HepG2 (cell line): ENCODE measurements at regions not wholly inside any gene's neighbourhood (a gene's known extent, or its start where the extent isn't known, plus 50 kb on each side); places are given as distances from the start of the nearest gene placed in this dataset.

Experiments
- ATAC-seq: fragments of 200-7000 bp; cut with Tn5 transposase; 3 replicates; pipeline ENCODE4 v1.9.1; 2020; ENCODE audit warnings: mild to moderate bottlenecking, moderate library complexity
- BruUV-seq: library from RNA; stranded (reverse); fragments of 400-500 nt; replicated peaks from 2 replicates; lab custom pipeline; 2021; lab: Mats Ljungman, UMichigan
- CTCF ChIA-PET: fragments of 300-600 bp; formaldehyde crosslinking; extraction: SDS; loops from one replicate; lab custom pipeline; 2021; ENCODE audit warnings: low total read pairs, inconsistent platforms, low intra/inter-chr PET ratio; lab: Yijun Ruan, JAX
- POLR2A ChIA-PET: fragments of 350-600 bp; sonication (Branson Sonifier 250); formaldehyde crosslinking; loops from one replicate; lab custom pipeline; 2020; ENCODE audit warnings: antibody characterized with exemption, inconsistent platforms; lab: Yijun Ruan, JAX
- DNase-seq: peaks from one replicate; pipeline ENCODE4 v3.0.0-alpha.2; 2015; ENCODE audit warnings: low spot score
- FAIRE-seq: peaks from 3 replicates; lab custom pipeline; 2011; peaks lifted over from hg19 to GRCh38; lab: Jason Lieb, UNC
- H2AFZ ChIP-seq: one replicate; pipeline ENCODE4 v1.6.1; 2011; ENCODE audit warnings: low read length, inconsistent platforms
- H3K27ac ChIP-seq: fragments of 300-600 bp; 3 replicates; pipeline ENCODE4 v1.8.0; 2011; ENCODE audit warnings: mixed run types, mild to moderate bottlenecking, mixed read lengths, low read length, inconsistent platforms; ENCODE audit not compliant: insufficient read depth; ENCODE audit errors: extremely low read length
- H3K27me3 ChIP-seq, 2 experiments: fragments of 200-600 bp in 1 of 2; 2 replicates in 1 of 2; 3 replicates in 1 of 2; pipeline versions ENCODE4 v1.6.0 to v1.8.0; 2011; ENCODE audit warnings: low read length in 2 of 2, mild to moderate bottlenecking in 2 of 2, moderate library complexity in 2 of 2, inconsistent platforms in 1 of 2; ENCODE audit not compliant: insufficient read depth in 2 of 2, control insufficient read depth in 1 of 2
- H3K36me3 ChIP-seq, 2 experiments: fragments of 200-600 bp in 1 of 2; replicated peaks in 1 of 2; 2 replicates in 1 of 2; 3 replicates in 1 of 2; pipeline versions ENCODE4 v1.5.1 to v1.8.0; 2011; ENCODE audit warnings: low read length in 2 of 2, inconsistent platforms in 1 of 2; ENCODE audit not compliant: insufficient read depth in 2 of 2, control insufficient read depth in 1 of 2
- H3K4me1 ChIP-seq: 2 replicates; pipeline ENCODE4 v1.5.1; 2012; ENCODE audit warnings: low read length, inconsistent platforms; ENCODE audit not compliant: insufficient read depth
- H3K4me2 ChIP-seq: 2 replicates; pipeline ENCODE4 v1.6.0; 2011; ENCODE audit warnings: low read depth, low read length, inconsistent platforms
- H3K4me3 ChIP-seq, 3 experiments: fragments of 200-600 bp in 1 of 3; sonication (generic), shearing (Covaris generic) in 1 of 3; replicated peaks in 1 of 3; 2 replicates each; pipeline ENCODE4 v1.5.1; 2011 to 2016; ENCODE audit warnings: low read length in 3 of 3, inconsistent platforms in 2 of 3, low read depth in 2 of 3, mild to moderate bottlenecking in 2 of 3, control low read depth in 1 of 3, mixed read lengths in 1 of 3; ENCODE audit not compliant: insufficient read depth in 1 of 3
- H3K79me2 ChIP-seq: one replicate; pipeline ENCODE4 v1.6.1; 2011; ENCODE audit warnings: low read length, inconsistent platforms; ENCODE audit not compliant: insufficient read depth
- H3K9ac ChIP-seq: 2 replicates; pipeline ENCODE4 v1.6.0; 2011; ENCODE audit warnings: mild to moderate bottlenecking, low read depth, low read length, inconsistent platforms; ENCODE audit not compliant: insufficient read depth
- H3K9me3 ChIP-seq: 2 replicates; pipeline ENCODE4 v1.5.1; 2012; ENCODE audit warnings: mild to moderate bottlenecking, low read length
- H4K20me1 ChIP-seq: 2 replicates; pipeline ENCODE4 v1.6.0; 2011; ENCODE audit warnings: inconsistent platforms, mild to moderate bottlenecking, low read length, moderate library complexity; ENCODE audit not compliant: insufficient read depth
- AGO1 ChIP-seq: fragments of 200-400 bp; formaldehyde crosslinking; IDR thresholded peaks from 2 replicates; pipeline ENCODE4 v1.6.1; 2017; ENCODE audit warnings: mild to moderate bottlenecking, low read depth, low read length, moderate library complexity; ENCODE audit not compliant: poor library complexity, severe bottlenecking
- ETV5 ChIP-seq: IDR thresholded peaks from 2 replicates; pipeline ENCODE4 v1.6.1; 2018; ENCODE audit warnings: missing biosample characterization, missing genetic modification reagents, inconsistent platforms, borderline replicate concordance
- KDM1A ChIP-seq: IDR thresholded peaks from 2 replicates; pipeline ENCODE4 v1.6.1; 2016; ENCODE audit warnings: missing compliant biosample characterization
- MEF2D ChIP-seq: sonication (generic); formaldehyde crosslinking; IDR thresholded peaks from 2 replicates; pipeline ENCODE4 v1.5.1; 2020; ENCODE audit warnings: mild to moderate bottlenecking, missing genetic modification reagents
- MYNN ChIP-seq: sonication (generic); formaldehyde crosslinking; IDR thresholded peaks from 2 replicates; pipeline ENCODE4 v1.4.0; 2020; ENCODE audit warnings: mild to moderate bottlenecking, low read depth, missing genetic modification reagents
- POLR2G ChIP-seq: fragments of 200-400 bp; formaldehyde crosslinking; IDR thresholded peaks from 2 replicates; pipeline ENCODE4 v1.6.1; 2018; ENCODE audit warnings: mild to moderate bottlenecking, low read depth, low read length, moderate library complexity
- REXO4 ChIP-seq: sonication (generic); formaldehyde crosslinking; IDR thresholded peaks from 2 replicates; pipeline ENCODE4 v1.8.0; 2022; ENCODE audit warnings: missing genetic modification reagents, mild to moderate bottlenecking, borderline replicate concordance
- SOX5 ChIP-seq: IDR thresholded peaks from 2 replicates; pipeline ENCODE4 v1.6.1; 2016; ENCODE audit warnings: borderline replicate concordance
- XBP1 ChIP-seq: sonication (generic); formaldehyde crosslinking; IDR thresholded peaks from 2 replicates; pipeline ENCODE4 v1.5.0; 2020; ENCODE audit warnings: missing genetic modification reagents
- ZNF264 ChIP-seq: sonication (generic); formaldehyde crosslinking; IDR thresholded peaks from 2 replicates; pipeline ENCODE4 v1.4.0; 2020; ENCODE audit warnings: missing genetic modification reagents
- ZNF333 ChIP-seq: sonication (generic); formaldehyde crosslinking; IDR thresholded peaks from 2 replicates; pipeline ENCODE4 v1.4.0; 2020; ENCODE audit warnings: mild to moderate bottlenecking, missing genetic modification reagents, borderline replicate concordance
- ZNF367 ChIP-seq: sonication (generic); formaldehyde crosslinking; IDR thresholded peaks from 2 replicates; pipeline ENCODE4 v1.4.0; 2020; ENCODE audit warnings: missing genetic modification reagents, borderline replicate concordance
- ZNF572 ChIP-seq: sonication (generic); formaldehyde crosslinking; IDR thresholded peaks from 2 replicates; pipeline ENCODE4 v1.5.1; 2020; ENCODE audit warnings: mild to moderate bottlenecking, missing genetic modification reagents
- ZNF644 ChIP-seq: IDR thresholded peaks from 2 replicates; pipeline ENCODE4 v1.6.1; 2016; ENCODE audit warnings: low read depth
- ZNF782 ChIP-seq: sonication (generic); formaldehyde crosslinking; IDR thresholded peaks from 2 replicates; pipeline ENCODE4 v1.4.0; 2020; ENCODE audit warnings: missing genetic modification reagents, mild to moderate bottlenecking, borderline replicate concordance
- ZNF83 ChIP-seq: sonication (generic); formaldehyde crosslinking; IDR thresholded peaks from 2 replicates; pipeline ENCODE4 v1.4.0; 2020; ENCODE audit warnings: missing genetic modification reagents, mild to moderate bottlenecking, borderline replicate concordance
- WGBS: methylation state at CpG from one replicate; pipeline ENCODE4 v1.1.6; 2017; ENCODE audit warnings: low lambda C conversion rate; 5-methylcytosine and 5-hydroxymethylcytosine counted together
- in situ Hi-C: cut with HindIII; loops from 2 replicates; pipeline ENCODE4 v1.10.0; 2017; ENCODE audit warnings: low pct_unique_long_range_greater_than_20kb; ENCODE audit not compliant: extremely low pct_ligation_motif_present
- intact Hi-C: fragments of 100-400 bp; cut with micrococcal nuclease; formaldehyde crosslinking; loops from one replicate; pipeline ENCODE4 v1.10.0; 2022; ENCODE audit not compliant: unreplicated experiment
- TF ChIP-seq, protein P1 (sequence below): sonication (generic); formaldehyde crosslinking; IDR thresholded peaks from 2 replicates; pipeline ENCODE4 v1.4.0; 2020; ENCODE audit warnings: missing genetic modification reagents, borderline replicate concordance
- TF ChIP-seq, protein P2 (sequence below): sonication (generic); formaldehyde crosslinking; IDR thresholded peaks from 2 replicates; pipeline ENCODE4 v1.5.1; 2020; ENCODE audit warnings: mild to moderate bottlenecking, missing genetic modification reagents, moderate library complexity
- TF ChIP-seq, protein P3 (sequence below): sonication (generic); formaldehyde crosslinking; IDR thresholded peaks from 2 replicates; pipeline ENCODE4; 2020; ENCODE audit warnings: missing genetic modification reagents, mild to moderate bottlenecking, borderline replicate concordance
- TF ChIP-seq, protein P4 (sequence below): sonication (generic); formaldehyde crosslinking; IDR thresholded peaks from 2 replicates; pipeline ENCODE4 v1.4.0; 2020; ENCODE audit warnings: mild to moderate bottlenecking, missing genetic modification reagents

DNA sequence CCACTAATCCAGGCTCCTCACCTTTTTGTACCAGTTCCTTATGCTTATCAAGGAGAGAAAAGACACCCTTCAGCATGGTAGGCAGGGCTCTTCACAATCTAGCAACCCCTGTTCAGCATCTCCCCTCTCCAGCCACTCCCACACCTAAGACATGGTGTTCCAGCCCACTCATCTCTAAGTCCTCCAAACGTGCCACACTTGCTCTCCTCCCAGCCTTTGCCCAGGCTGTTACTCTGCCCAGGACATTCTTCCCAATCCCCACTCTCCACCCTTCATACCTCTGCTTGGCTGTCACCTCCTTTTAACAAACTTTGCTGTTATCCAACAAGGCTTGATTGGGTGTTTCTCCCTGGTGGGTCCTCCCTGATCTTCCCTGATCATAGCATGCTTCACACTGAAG, 270.6 kb upstream of the CHAC2 start:
- Histone ChIP-seq H3K9me3 (no peaks in the 10 kb centered on the region), H3K4me2 (no peak overlapping the region), H2AFZ (no peak overlapping the region), H3K27me3 (peaks cover 0 to 4% of the 10 kb centered on the region in 2 experiments; a peak in 2 of 5 replicates), H3K4me1 (no peaks in the 10 kb centered on the region), H4K20me1 (no peaks in the 10 kb centered on the region), H3K27ac (no peak overlapping the region), H3K79me2 (no peaks in the 10 kb centered on the region), H3K36me3 (no peaks in the 10 kb centered on the region), H3K9ac (no peak overlapping the region), H3K4me3 (no peak overlapping the region)
- FAIRE-seq = no peak
- ATAC-seq = no peak
- DNase-seq = no peak
- BruUV-seq = no TSS peak
- in situ Hi-C loops (no loop called here), intact Hi-C loops (no loop called here)
- WGBS = 0% methylated on average over 1 of the region's 1 CpG
- ChIA-PET CTCF (no interaction called here), POLR2A (no interaction called here)
- no peak for TF ChIP-seq ZNF264 (CRISPR knock-in tag)
- TF ChIP-seq, protein P1, sequence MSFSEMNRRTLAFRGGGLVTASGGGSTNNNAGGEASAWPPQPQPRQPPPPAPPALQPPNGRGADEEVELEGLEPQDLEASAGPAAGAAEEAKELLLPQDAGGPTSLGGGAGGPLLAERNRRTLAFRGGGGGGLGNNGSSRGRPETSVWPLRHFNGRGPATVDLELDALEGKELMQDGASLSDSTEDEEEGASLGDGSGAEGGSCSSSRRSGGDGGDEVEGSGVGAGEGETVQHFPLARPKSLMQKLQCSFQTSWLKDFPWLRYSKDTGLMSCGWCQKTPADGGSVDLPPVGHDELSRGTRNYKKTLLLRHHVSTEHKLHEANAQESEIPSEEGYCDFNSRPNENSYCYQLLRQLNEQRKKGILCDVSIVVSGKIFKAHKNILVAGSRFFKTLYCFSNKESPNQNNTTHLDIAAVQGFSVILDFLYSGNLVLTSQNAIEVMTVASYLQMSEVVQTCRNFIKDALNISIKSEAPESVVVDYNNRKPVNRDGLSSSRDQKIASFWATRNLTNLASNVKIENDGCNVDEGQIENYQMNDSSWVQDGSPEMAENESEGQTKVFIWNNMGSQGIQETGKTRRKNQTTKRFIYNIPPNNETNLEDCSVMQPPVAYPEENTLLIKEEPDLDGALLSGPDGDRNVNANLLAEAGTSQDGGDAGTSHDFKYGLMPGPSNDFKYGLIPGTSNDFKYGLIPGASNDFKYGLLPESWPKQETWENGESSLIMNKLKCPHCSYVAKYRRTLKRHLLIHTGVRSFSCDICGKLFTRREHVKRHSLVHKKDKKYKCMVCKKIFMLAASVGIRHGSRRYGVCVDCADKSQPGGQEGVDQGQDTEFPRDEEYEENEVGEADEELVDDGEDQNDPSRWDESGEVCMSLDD (CRISPR knock-in tag) = no peak
- no peak for TF ChIP-seq ZNF572
- no peak for TF ChIP-seq REXO4 (CRISPR knock-in tag)
- no peak for TF ChIP-seq ZNF782 (CRISPR knock-in tag)
- no peak for TF ChIP-seq MEF2D (CRISPR knock-in tag)
- TF ChIP-seq MYNN (CRISPR knock-in tag) = no peak
- TF ChIP-seq, protein P2, sequence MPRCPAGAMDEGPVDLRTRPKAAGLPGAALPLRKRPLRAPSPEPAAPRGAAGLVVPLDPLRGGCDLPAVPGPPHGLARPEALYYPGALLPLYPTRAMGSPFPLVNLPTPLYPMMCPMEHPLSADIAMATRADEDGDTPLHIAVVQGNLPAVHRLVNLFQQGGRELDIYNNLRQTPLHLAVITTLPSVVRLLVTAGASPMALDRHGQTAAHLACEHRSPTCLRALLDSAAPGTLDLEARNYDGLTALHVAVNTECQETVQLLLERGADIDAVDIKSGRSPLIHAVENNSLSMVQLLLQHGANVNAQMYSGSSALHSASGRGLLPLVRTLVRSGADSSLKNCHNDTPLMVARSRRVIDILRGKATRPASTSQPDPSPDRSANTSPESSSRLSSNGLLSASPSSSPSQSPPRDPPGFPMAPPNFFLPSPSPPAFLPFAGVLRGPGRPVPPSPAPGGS (CRISPR knock-in tag) = no peak
- TF ChIP-seq SOX5 (CRISPR knock-in tag) = no peak
- TF ChIP-seq ZNF333 (CRISPR knock-in tag) = no peak
- TF ChIP-seq, protein P3, sequence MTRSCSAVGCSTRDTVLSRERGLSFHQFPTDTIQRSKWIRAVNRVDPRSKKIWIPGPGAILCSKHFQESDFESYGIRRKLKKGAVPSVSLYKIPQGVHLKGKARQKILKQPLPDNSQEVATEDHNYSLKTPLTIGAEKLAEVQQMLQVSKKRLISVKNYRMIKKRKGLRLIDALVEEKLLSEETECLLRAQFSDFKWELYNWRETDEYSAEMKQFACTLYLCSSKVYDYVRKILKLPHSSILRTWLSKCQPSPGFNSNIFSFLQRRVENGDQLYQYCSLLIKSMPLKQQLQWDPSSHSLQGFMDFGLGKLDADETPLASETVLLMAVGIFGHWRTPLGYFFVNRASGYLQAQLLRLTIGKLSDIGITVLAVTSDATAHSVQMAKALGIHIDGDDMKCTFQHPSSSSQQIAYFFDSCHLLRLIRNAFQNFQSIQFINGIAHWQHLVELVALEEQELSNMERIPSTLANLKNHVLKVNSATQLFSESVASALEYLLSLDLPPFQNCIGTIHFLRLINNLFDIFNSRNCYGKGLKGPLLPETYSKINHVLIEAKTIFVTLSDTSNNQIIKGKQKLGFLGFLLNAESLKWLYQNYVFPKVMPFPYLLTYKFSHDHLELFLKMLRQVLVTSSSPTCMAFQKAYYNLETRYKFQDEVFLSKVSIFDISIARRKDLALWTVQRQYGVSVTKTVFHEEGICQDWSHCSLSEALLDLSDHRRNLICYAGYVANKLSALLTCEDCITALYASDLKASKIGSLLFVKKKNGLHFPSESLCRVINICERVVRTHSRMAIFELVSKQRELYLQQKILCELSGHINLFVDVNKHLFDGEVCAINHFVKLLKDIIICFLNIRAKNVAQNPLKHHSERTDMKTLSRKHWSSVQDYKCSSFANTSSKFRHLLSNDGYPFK (CRISPR knock-in tag) = no peak
- TF ChIP-seq XBP1 = no peak
- TF ChIP-seq, protein P4, sequence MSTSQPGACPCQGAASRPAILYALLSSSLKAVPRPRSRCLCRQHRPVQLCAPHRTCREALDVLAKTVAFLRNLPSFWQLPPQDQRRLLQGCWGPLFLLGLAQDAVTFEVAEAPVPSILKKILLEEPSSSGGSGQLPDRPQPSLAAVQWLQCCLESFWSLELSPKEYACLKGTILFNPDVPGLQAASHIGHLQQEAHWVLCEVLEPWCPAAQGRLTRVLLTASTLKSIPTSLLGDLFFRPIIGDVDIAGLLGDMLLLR (CRISPR knock-in tag) = no peak
- TF ChIP-seq POLR2G = no peak
- TF ChIP-seq ZNF367 = no peak
- TF ChIP-seq AGO1 = no peak
- TF ChIP-seq ZNF83 (CRISPR knock-in tag) = no peak
- no peak for TF ChIP-seq ETV5 (CRISPR knock-in tag)
- TF ChIP-seq KDM1A (CRISPR knock-in tag) = no peak
- TF ChIP-seq ZNF644 = no peak
